Gastroesophageal sphincter (tissue), 3 donors: ENCODE measurements at regions not wholly inside any gene's neighbourhood (a gene's known extent, or its start where the extent isn't known, plus 50 kb on each side); places are given as distances from the start of the nearest gene placed in this dataset.

Experiments used
- POLR2A ChIP-seq, 2 donors: fragments of 450-650 bp; IDR thresholded peaks; one replicate each; pipeline ENCODE4 v1.6.1; 2017; ENCODE audit warnings: antibody characterized with exemption in 2 of 2, mild to moderate bottlenecking in 2 of 2, moderate library complexity in 1 of 2
- TF ChIP-seq, protein P1 (sequence below), 4 experiments: fragments of 200-600 bp in 2 of 4; fragments of 450-650 bp in 2 of 4; sonication (generic) in 1 of 4; IDR thresholded peaks; one replicate each; pipeline ENCODE4 v1.5.1; 2017 to 2019; ENCODE audit warnings: antibody characterized with exemption in 4 of 4, mild to moderate bottlenecking in 2 of 4, moderate library complexity in 2 of 4

DNA sequence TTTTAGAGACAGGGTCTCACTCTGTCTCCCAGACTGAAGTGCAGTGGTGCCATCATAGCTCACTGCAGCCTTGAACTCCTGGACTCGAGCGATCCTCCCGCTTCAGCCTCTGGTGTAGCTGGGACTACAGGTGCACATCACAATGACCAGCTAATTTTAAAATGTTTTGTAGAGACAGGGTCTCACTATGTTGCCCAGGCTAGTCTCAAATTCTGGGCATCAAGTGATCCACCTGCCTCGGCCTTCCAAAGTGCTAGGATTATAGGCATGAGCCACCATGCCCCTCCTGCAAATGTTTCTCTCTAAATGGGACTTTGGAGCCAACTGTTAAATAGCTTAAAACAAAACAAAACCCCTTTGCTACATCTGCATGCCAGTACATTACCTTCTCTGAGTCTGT lies 82.2 kb upstream of the BRD7 start:
- TF ChIP-seq, protein P1, sequence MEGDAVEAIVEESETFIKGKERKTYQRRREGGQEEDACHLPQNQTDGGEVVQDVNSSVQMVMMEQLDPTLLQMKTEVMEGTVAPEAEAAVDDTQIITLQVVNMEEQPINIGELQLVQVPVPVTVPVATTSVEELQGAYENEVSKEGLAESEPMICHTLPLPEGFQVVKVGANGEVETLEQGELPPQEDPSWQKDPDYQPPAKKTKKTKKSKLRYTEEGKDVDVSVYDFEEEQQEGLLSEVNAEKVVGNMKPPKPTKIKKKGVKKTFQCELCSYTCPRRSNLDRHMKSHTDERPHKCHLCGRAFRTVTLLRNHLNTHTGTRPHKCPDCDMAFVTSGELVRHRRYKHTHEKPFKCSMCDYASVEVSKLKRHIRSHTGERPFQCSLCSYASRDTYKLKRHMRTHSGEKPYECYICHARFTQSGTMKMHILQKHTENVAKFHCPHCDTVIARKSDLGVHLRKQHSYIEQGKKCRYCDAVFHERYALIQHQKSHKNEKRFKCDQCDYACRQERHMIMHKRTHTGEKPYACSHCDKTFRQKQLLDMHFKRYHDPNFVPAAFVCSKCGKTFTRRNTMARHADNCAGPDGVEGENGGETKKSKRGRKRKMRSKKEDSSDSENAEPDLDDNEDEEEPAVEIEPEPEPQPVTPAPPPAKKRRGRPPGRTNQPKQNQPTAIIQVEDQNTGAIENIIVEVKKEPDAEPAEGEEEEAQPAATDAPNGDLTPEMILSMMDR (IDR thresholded peaks at IDR 0.05) = no peak
- TF ChIP-seq POLR2A (IDR thresholded peaks at IDR 0.05) = no peak
